Mucosa of descending colon (tissue), 3 donors: ENCODE measurements at regions not wholly inside any gene's neighbourhood (a gene's known extent, or its start where the extent isn't known, plus 50 kb on each side); places are given as distances from the start of the nearest gene placed in this dataset.

Experiments
- ATAC-seq: fragments of 200-7000 bp; cut with Tn5 transposase; one replicate; pipeline ENCODE4 v1.9.1; 2020; ENCODE audit warnings: mild to moderate bottlenecking, moderate library complexity
- DNase-seq, 3 donors: peaks; one replicate each; pipeline ENCODE4 v3.0.0-alpha.2; 2020
- H3K36me3 ChIP-seq: fragments of 200-600 bp; one replicate; pipeline ENCODE4 v1.8.0; 2021; ENCODE audit warnings: low read depth, mild to moderate bottlenecking
- H3K4me1 ChIP-seq: fragments of 200-600 bp; one replicate; pipeline ENCODE4 v1.8.0; 2021; ENCODE audit warnings: low read depth, mild to moderate bottlenecking
- H3K4me3 ChIP-seq: fragments of 200-600 bp; one replicate; pipeline ENCODE4 v1.8.0; 2021; ENCODE audit warnings: mild to moderate bottlenecking
- H3K9me3 ChIP-seq: fragments of 200-600 bp; one replicate; pipeline ENCODE4 v1.8.0; 2021; ENCODE audit warnings: mild to moderate bottlenecking
- intact Hi-C, 2 donors: fragments of 100-400 bp; cut with DNase I in 1 of 2; cut with micrococcal nuclease in 1 of 2; formaldehyde crosslinking; loops; one replicate each; pipeline versions ENCODE4 v1.11.0 to v1.11.1; 2022; cut with DNase I, micrococcal nuclease
- TF ChIP-seq, protein P1 (sequence below): fragments of 200-600 bp; IDR thresholded peaks from one replicate; pipeline ENCODE4 v1.8.0; 2022; ENCODE audit warnings: antibody characterized with exemption, mild to moderate bottlenecking
- donor health status: DM: no; HTN: no; CAD: no; lungs with moderate emphysema.
- donor health status: DM: no; HTN: no; CAD: no.
- donor health status: DM: no; HTN: yes; CAD: no.

DNA sequence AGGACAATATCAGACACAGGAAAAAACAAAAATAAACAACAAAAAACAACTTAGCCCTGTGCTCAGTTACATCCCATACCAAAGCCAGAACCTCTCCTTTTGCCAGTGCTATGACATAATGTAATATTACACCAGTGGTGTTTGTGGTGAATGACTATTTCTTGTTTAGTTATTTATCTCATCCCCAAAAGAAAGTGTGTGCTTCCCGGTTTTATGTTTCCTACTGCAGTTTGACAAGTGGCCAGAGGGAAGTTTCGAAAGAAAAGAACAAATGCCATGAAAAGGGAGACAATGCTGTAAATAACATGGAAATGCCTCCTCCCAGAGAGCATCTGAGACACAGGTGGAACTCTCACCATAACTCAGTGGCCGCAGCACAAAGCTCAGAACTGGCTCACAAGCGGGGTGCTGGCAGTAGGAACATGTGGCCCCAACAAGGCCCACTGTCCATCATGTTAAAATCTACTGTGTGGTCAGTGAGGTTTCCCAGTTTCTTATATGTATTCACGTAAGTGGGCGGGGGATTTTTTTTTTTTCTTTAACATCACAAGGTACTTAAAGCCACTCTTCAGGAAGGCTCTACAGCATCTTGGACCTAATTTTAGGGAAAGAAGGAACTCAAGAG lies 158.2 kb downstream of the BARHL2 start:
- Histone ChIP-seq H3K9me3 (no peaks in the 10 kb centered on the region), H3K4me1 (no peaks in the 10 kb centered on the region), H3K4me3 (no peak overlapping the region), H3K36me3 (no peaks in the 10 kb centered on the region)
- TF ChIP-seq, protein P1, sequence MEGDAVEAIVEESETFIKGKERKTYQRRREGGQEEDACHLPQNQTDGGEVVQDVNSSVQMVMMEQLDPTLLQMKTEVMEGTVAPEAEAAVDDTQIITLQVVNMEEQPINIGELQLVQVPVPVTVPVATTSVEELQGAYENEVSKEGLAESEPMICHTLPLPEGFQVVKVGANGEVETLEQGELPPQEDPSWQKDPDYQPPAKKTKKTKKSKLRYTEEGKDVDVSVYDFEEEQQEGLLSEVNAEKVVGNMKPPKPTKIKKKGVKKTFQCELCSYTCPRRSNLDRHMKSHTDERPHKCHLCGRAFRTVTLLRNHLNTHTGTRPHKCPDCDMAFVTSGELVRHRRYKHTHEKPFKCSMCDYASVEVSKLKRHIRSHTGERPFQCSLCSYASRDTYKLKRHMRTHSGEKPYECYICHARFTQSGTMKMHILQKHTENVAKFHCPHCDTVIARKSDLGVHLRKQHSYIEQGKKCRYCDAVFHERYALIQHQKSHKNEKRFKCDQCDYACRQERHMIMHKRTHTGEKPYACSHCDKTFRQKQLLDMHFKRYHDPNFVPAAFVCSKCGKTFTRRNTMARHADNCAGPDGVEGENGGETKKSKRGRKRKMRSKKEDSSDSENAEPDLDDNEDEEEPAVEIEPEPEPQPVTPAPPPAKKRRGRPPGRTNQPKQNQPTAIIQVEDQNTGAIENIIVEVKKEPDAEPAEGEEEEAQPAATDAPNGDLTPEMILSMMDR = no peak
- ATAC-seq = no peak
- DNase-seq = no peak
- intact Hi-C loops = no loop called here

DNA sequence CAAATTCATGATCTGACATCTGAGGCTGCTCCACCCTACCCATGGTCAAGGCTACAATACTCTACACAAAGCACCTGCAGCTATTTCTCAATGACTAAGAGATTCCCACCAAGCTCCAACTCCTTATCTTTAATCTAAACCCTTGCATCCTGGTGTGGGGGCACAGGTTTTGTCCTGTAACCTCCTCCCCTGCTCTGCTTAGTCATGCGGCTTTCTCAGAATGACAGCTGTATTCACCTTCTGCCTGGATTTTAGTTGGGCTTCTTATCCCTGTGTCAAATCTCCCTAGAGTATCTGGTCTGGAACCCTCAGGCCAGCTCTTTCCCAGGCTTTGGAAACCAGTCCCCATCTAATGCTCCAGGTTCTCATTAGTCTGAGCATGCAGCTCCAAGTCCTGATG lies 159.0 kb downstream of the BARHL2 start:
- TF ChIP-seq, protein P1 = no peak
- H3K9me3 ChIP-seq = no peaks in the 10 kb centered on the region
- intact Hi-C loops = no loop called here
- no peaks in the 10 kb centered on the region for H3K4me1 ChIP-seq
- ATAC-seq (no peak), DNase-seq (no peak)
- H3K4me3 ChIP-seq = no peak overlapping the region
- H3K36me3 ChIP-seq = no peaks in the 10 kb centered on the region

DNA sequence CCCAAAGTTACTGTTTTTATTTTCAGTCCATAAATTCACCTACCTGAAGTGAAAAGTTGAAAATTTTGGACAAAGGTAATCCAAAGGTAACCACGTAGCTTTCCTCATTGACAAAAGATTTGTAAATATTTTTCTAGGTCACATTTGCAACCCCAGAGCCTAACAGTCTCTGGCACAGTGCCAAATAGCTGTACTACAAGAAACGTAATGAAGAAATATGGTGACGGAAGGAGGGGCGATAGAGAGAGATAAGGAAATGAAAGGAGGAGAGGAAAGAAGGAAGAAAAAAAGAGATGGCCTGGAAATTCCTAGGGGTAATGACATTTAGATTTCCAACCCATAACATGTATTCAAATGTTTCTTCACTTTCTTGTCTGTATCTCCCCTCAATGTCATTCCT lies 159.4 kb downstream of the BARHL2 start:
- no peaks in the 10 kb centered on the region for H3K36me3 ChIP-seq
- H3K4me3 ChIP-seq = no peak overlapping the region
- no peaks in the 10 kb centered on the region for H3K9me3 ChIP-seq
- ATAC-seq (no peak), DNase-seq (peak in 1 of 3 donors; percentile 9)
- no peaks in the 10 kb centered on the region for H3K4me1 ChIP-seq
- TF ChIP-seq, protein P1 = no peak
- intact Hi-C loops = no loop called here

- H3K4me3 ChIP-seq = no peak overlapping the region
- TF ChIP-seq, protein P1 = no peak
- no peaks in the 10 kb centered on the region for H3K36me3 ChIP-seq
- no peak for DNase-seq
- H3K4me1 ChIP-seq = no peaks in the 10 kb centered on the region
- H3K9me3 ChIP-seq = no peaks in the 10 kb centered on the region
- ATAC-seq = no peak
- intact Hi-C loops = no loop called here
Measured at GRCh38 chr1:90550626-90551406, 166.3 kb downstream of the BARHL2 start.

DNA sequence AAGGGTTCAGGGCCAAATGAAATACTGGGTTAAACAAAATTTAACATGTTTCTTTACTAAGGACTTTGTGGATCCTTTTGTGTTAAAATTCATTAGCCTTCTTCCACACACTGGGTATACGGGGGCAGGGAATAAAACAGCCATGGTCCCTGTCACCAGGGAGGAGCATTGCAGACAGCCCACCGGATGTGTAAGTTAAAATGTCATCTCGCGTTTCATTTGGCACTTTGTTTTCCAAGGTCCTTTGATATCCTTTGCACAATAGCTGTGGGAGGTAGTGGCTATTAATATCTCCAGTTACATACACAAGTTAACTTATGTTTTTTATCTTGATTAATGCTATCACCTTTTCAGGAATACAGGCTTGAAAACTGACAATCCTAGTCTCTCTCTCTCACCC lies 172.7 kb downstream of the BARHL2 start:
- no peaks in the 10 kb centered on the region for H3K4me1 ChIP-seq
- H3K4me3 ChIP-seq = no peak overlapping the region
- intact Hi-C loops = no loop called here
- H3K36me3 ChIP-seq = no peaks in the 10 kb centered on the region
- H3K9me3 ChIP-seq = no peaks in the 10 kb centered on the region
- DNase-seq (no peak), ATAC-seq (no peak)
- TF ChIP-seq, protein P1 = no peak
